Kidney epithelial cell (primary cell): ENCODE measurements at regions not wholly inside any gene's neighbourhood (a gene's known extent, or its start where the extent isn't known, plus 50 kb on each side); places are given as distances from the start of the nearest gene placed in this dataset.
"Not testable (repeated sequence)": the region's sequence is repeated elsewhere in the genome, so short reads cannot be mapped to it uniquely, and the experiment has no call there.

Experiments used
- DNase-seq: peaks from one replicate; pipeline ENCODE4 v3.0.0-alpha.2; 2010; ENCODE audit warnings: low read depth
- H3K27me3 ChIP-seq: 2 replicates; pipeline ENCODE4 v1.6.0; 2011; ENCODE audit warnings: low read length; ENCODE audit not compliant: control insufficient read depth, insufficient read depth
- H3K36me3 ChIP-seq: 2 replicates; pipeline ENCODE4 v1.5.1; 2011; ENCODE audit warnings: low read length; ENCODE audit not compliant: control insufficient read depth, insufficient read depth
- H3K4me3 ChIP-seq: 2 replicates; pipeline ENCODE4 v1.5.1; 2011; ENCODE audit warnings: low read depth, mild to moderate bottlenecking, control low read depth, low read length
- CTCF ChIP-seq: IDR thresholded peaks from 2 replicates; pipeline ENCODE4 v1.5.1; 2011; ENCODE audit warnings: mild to moderate bottlenecking, moderate library complexity, low read length, control low read depth, inconsistent platforms; ENCODE audit not compliant: insufficient read depth, poor library complexity, severe bottlenecking

GRCh38 chr9:111096051-111096450, 57.8 kb upstream of the LPAR1 start:
- no peak for TF ChIP-seq CTCF
- H3K36me3 ChIP-seq: no peaks in the 10 kb centered on the region
- H3K27me3 ChIP-seq: no peaks in the 10 kb centered on the region
- DNase-seq: no peak
- H3K4me3 ChIP-seq: no peak overlapping the region

GRCh38 chr9:111095441-111095840, 57.2 kb upstream of the LPAR1 start:
- Histone ChIP-seq H3K36me3 (no peaks in the 10 kb centered on the region), H3K27me3 (no peaks in the 10 kb centered on the region), H3K4me3 (no peak overlapping the region)
- TF ChIP-seq CTCF: no peak
- no peak for DNase-seq

- Histone ChIP-seq H3K4me3 (no peak overlapping the region), H3K36me3 (no peaks in the 10 kb centered on the region), H3K27me3 (no peaks in the 10 kb centered on the region)
- no peak for TF ChIP-seq CTCF
- DNase-seq: no peak
Measured at GRCh38 chr9:111094958-111095357, 56.7 kb upstream of the LPAR1 start.

- no peak for TF ChIP-seq CTCF
- no peaks in the 10 kb centered on the region for H3K36me3 ChIP-seq
- no peak overlapping the region for H3K4me3 ChIP-seq
- no peaks in the 10 kb centered on the region for H3K27me3 ChIP-seq
- DNase-seq: peak; percentile 23
Measured at GRCh38 chr9:111094433-111094924, 56.2 kb upstream of the LPAR1 start.

- not testable (repeated sequence) for H3K4me3 ChIP-seq, DNase-seq, H3K27me3 ChIP-seq, H3K36me3 ChIP-seq
Measured at GRCh38 chr9:111092167-111092566, 53.9 kb upstream of the LPAR1 start.
